ENCODE measurements at regions not wholly inside any gene's neighbourhood (a gene's known extent, or its start where the extent isn't known, plus 50 kb on each side); places are given as distances from the start of the nearest gene placed in this dataset.

GRCh38 chr3:82004266-82004665, 242.8 kb upstream of the GBE1 start:
- DNase-seq (ENCODE audit: extremely low read depth, low read depth), result no peak

GRCh38 chr3:82002986-82003642, 241.7 kb upstream of the GBE1 start:
- DNase-seq (ENCODE audit: extremely low read depth, low read depth), result no peak
- no peak for TF ChIP-seq CTCF (IDR thresholded peaks at IDR 0.05; ENCODE audit: low read depth, low read length, missing control alignments)
- H3K4me3 ChIP-seq (replicated peaks; ENCODE audit: low read depth, low read length), result no peak overlapping the region

More at GRCh38 chr3:82004266-82004665, 242.8 kb upstream of the GBE1 start:
- H3K4me3 ChIP-seq (replicated peaks; ENCODE audit: low read depth, low read length), result no peak overlapping the region
- no peak for TF ChIP-seq CTCF (IDR thresholded peaks at IDR 0.05; ENCODE audit: low read depth, low read length, missing control alignments)

- DNase-seq (ENCODE audit: extremely low read depth, low read depth), result no peak
- TF ChIP-seq CTCF (IDR thresholded peaks at IDR 0.05; ENCODE audit: low read depth, low read length, missing control alignments), result no peak
- no peak overlapping the region for H3K4me3 ChIP-seq (replicated peaks; ENCODE audit: low read depth, low read length)
Observed at GRCh38 chr3:82002491-82002890, 241.0 kb upstream of the GBE1 start.

- no peak for TF ChIP-seq CTCF (IDR thresholded peaks at IDR 0.05; ENCODE audit: low read depth, low read length, missing control alignments)
- no peak for DNase-seq (ENCODE audit: extremely low read depth, low read depth)
- no peak overlapping the region for H3K4me3 ChIP-seq (replicated peaks; ENCODE audit: low read depth, low read length)
Observed at GRCh38 chr3:82001276-82001923, 240.0 kb upstream of the GBE1 start.

- DNase-seq (ENCODE audit: extremely low read depth, low read depth), result no peak
- H3K4me3 ChIP-seq (replicated peaks; ENCODE audit: low read depth, low read length), result no peak overlapping the region
- no peak for TF ChIP-seq CTCF (IDR thresholded peaks at IDR 0.05; ENCODE audit: low read depth, low read length, missing control alignments)
Observed at GRCh38 chr3:82000773-82001172, 239.3 kb upstream of the GBE1 start.

- no peak for TF ChIP-seq CTCF (IDR thresholded peaks at IDR 0.05; ENCODE audit: low read depth, low read length, missing control alignments)
- H3K4me3 ChIP-seq (replicated peaks; ENCODE audit: low read depth, low read length), result no peak overlapping the region
- no peak for DNase-seq (ENCODE audit: extremely low read depth, low read depth)
Observed at GRCh38 chr3:82000350-82000749, 238.9 kb upstream of the GBE1 start.

All from HFF-Myc (cell line).